SK-N-SH treated with all-trans-retinoic acid at 6 μM for 48 hours (cell line): ENCODE measurements at regions not wholly inside any gene's neighbourhood (a gene's known extent, or its start where the extent isn't known, plus 50 kb on each side); places are given as distances from the start of the nearest gene placed in this dataset.

Source experiments
- ARNTL ChIP-seq: fragments of 450-650 bp; formaldehyde crosslinking; IDR thresholded peaks from 2 replicates; pipeline ENCODE4 v1.5.0; 2020; ENCODE audit warnings: low read depth, mild to moderate bottlenecking, moderate library complexity, borderline replicate concordance
- ESRRG ChIP-seq: fragments of 250-450 bp; sonication (Bioruptor Pico); IDR thresholded peaks from 2 replicates; pipeline ENCODE4 v1.6.1; 2021; ENCODE audit warnings: mild to moderate bottlenecking
- ISL1 ChIP-seq: fragments of 250-450 bp; sonication (Bioruptor Pico); IDR thresholded peaks from 2 replicates; pipeline ENCODE4 v2.1.2; 2022; ENCODE audit warnings: mild to moderate bottlenecking, moderate library complexity
- TCF4 ChIP-seq: fragments of 250-450 bp; sonication (Bioruptor Pico); IDR thresholded peaks from 2 replicates; pipeline ENCODE4 v1.8.0; 2021; ENCODE audit warnings: mild to moderate bottlenecking, moderate library complexity, borderline replicate concordance
- ZFP3 ChIP-seq: fragments of 250-450 bp; sonication (Bioruptor Pico); IDR thresholded peaks from 2 replicates; pipeline ENCODE4 v1.5.0; 2020; ENCODE audit warnings: mild to moderate bottlenecking, moderate library complexity
- ZNF70 ChIP-seq: fragments of 450-650 bp; formaldehyde crosslinking; IDR thresholded peaks from 2 replicates; pipeline ENCODE4 v1.5.0; 2020; ENCODE audit warnings: mild to moderate bottlenecking, moderate library complexity
- TF ChIP-seq, protein P1 (sequence below): fragments of 250-450 bp; sonication (Bioruptor Pico); IDR thresholded peaks from 2 replicates; pipeline ENCODE4 v1.8.0; 2020; ENCODE audit warnings: mild to moderate bottlenecking, moderate library complexity, borderline replicate concordance
- TF ChIP-seq, protein P2 (sequence below): fragments of 250-450 bp; sonication (Bioruptor Pico); IDR thresholded peaks from 2 replicates; pipeline ENCODE4 v1.5.1; 2020; ENCODE audit warnings: low read depth, mild to moderate bottlenecking, moderate library complexity
- TF ChIP-seq, protein P3 (sequence below): fragments of 250-450 bp; sonication (Bioruptor Pico); IDR thresholded peaks from 2 replicates; pipeline ENCODE4 v1.5.0; 2020; ENCODE audit warnings: mild to moderate bottlenecking, moderate library complexity

DNA sequence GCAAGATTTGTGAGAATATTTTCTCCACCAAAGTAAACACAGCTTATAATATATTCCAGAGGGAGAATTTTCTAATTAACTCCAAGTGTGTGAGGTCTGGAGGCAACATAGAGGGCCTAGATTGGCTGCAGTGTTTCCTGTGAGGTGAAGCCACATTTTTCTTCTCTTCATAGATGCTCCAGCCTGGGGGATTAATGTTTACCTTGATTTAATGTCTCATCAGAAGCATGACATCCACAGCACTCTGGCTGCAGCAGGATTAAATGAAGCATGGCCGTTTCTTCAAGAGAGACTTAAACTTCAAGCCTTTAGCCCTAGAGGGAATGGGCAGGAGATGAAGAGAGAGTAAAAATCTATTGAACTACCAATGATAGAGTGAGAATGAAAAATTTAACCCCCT is 137.9 kb upstream of the ZBTB20 start:
- TF ChIP-seq, protein P1, sequence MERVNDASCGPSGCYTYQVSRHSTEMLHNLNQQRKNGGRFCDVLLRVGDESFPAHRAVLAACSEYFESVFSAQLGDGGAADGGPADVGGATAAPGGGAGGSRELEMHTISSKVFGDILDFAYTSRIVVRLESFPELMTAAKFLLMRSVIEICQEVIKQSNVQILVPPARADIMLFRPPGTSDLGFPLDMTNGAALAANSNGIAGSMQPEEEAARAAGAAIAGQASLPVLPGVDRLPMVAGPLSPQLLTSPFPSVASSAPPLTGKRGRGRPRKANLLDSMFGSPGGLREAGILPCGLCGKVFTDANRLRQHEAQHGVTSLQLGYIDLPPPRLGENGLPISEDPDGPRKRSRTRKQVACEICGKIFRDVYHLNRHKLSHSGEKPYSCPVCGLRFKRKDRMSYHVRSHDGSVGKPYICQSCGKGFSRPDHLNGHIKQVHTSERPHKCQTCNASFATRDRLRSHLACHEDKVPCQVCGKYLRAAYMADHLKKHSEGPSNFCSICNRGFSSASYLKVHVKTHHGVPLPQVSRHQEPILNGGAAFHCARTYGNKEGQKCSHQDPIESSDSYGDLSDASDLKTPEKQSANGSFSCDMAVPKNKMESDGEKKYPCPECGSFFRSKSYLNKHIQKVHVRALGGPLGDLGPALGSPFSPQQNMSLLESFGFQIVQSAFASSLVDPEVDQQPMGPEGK (CRISPR knock-in tag) = no peak
- TF ChIP-seq ESRRG (CRISPR knock-in tag) = no peak
- TF ChIP-seq, protein P2, sequence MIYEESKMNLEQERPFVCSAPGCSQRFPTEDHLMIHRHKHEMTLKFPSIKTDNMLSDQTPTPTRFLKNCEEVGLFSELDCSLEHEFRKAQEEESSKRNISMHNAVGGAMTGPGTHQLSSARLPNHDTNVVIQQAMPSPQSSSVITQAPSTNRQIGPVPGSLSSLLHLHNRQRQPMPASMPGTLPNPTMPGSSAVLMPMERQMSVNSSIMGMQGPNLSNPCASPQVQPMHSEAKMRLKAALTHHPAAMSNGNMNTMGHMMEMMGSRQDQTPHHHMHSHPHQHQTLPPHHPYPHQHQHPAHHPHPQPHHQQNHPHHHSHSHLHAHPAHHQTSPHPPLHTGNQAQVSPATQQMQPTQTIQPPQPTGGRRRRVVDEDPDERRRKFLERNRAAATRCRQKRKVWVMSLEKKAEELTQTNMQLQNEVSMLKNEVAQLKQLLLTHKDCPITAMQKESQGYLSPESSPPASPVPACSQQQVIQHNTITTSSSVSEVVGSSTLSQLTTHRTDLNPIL (CRISPR knock-in tag) = no peak
- TF ChIP-seq, protein P3, sequence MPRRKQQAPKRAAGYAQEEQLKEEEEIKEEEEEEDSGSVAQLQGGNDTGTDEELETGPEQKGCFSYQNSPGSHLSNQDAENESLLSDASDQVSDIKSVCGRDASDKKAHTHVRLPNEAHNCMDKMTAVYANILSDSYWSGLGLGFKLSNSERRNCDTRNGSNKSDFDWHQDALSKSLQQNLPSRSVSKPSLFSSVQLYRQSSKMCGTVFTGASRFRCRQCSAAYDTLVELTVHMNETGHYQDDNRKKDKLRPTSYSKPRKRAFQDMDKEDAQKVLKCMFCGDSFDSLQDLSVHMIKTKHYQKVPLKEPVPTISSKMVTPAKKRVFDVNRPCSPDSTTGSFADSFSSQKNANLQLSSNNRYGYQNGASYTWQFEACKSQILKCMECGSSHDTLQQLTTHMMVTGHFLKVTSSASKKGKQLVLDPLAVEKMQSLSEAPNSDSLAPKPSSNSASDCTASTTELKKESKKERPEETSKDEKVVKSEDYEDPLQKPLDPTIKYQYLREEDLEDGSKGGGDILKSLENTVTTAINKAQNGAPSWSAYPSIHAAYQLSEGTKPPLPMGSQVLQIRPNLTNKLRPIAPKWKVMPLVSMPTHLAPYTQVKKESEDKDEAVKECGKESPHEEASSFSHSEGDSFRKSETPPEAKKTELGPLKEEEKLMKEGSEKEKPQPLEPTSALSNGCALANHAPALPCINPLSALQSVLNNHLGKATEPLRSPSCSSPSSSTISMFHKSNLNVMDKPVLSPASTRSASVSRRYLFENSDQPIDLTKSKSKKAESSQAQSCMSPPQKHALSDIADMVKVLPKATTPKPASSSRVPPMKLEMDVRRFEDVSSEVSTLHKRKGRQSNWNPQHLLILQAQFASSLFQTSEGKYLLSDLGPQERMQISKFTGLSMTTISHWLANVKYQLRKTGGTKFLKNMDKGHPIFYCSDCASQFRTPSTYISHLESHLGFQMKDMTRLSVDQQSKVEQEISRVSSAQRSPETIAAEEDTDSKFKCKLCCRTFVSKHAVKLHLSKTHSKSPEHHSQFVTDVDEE (CRISPR knock-in tag) = no peak
- TF ChIP-seq ZNF70 = no peak
- no peak for TF ChIP-seq ARNTL (CRISPR knock-in tag)
- no peak for TF ChIP-seq TCF4 (CRISPR knock-in tag)
- TF ChIP-seq ISL1 = no peak
- TF ChIP-seq ZFP3 = no peak
